Mucosa of rectum (tissue), 2 donors: ENCODE measurements at regions not wholly inside any gene's neighbourhood (a gene's known extent, or its start where the extent isn't known, plus 50 kb on each side); places are given as distances from the start of the nearest gene placed in this dataset.

Experiments
- H3K27ac ChIP-seq, 2 donors: one replicate each; pipeline ENCODE4 v1.7.0; 2013; ENCODE audit warnings: inconsistent platforms in 2 of 2, low read depth in 2 of 2, low read length in 2 of 2
- H3K27me3 ChIP-seq, 2 donors: one replicate each; pipeline ENCODE4 v1.7.0; 2013; ENCODE audit warnings: low read length in 2 of 2; ENCODE audit not compliant: control insufficient read depth in 2 of 2, insufficient read depth in 2 of 2
- H3K36me3 ChIP-seq, 2 donors: one replicate each; pipeline ENCODE4 v1.7.0; 2013; ENCODE audit warnings: low read length in 2 of 2; ENCODE audit not compliant: control insufficient read depth in 2 of 2, insufficient read depth in 2 of 2
- H3K4me1 ChIP-seq, 2 donors: one replicate each; pipeline ENCODE4 v1.7.0; 2013; ENCODE audit warnings: low read length in 2 of 2, mild to moderate bottlenecking in 1 of 2; ENCODE audit not compliant: control insufficient read depth in 2 of 2, insufficient read depth in 2 of 2
- H3K4me3 ChIP-seq, 2 donors: one replicate each; pipeline ENCODE4 v1.7.0; 2013; ENCODE audit warnings: low read length in 2 of 2
- H3K9ac ChIP-seq, 2 donors: one replicate each; pipeline ENCODE4 v1.7.0; 2013; ENCODE audit warnings: low read length in 2 of 2, low read depth in 1 of 2, mild to moderate bottlenecking in 1 of 2
- H3K9me3 ChIP-seq, 2 donors: one replicate each; pipeline ENCODE4 v1.7.0; 2013; ENCODE audit warnings: low read length in 2 of 2; ENCODE audit not compliant: control insufficient read depth in 2 of 2
- donor health status: healthy.
- donor health status: Normal muscosa, but diverticular disease.

DNA sequence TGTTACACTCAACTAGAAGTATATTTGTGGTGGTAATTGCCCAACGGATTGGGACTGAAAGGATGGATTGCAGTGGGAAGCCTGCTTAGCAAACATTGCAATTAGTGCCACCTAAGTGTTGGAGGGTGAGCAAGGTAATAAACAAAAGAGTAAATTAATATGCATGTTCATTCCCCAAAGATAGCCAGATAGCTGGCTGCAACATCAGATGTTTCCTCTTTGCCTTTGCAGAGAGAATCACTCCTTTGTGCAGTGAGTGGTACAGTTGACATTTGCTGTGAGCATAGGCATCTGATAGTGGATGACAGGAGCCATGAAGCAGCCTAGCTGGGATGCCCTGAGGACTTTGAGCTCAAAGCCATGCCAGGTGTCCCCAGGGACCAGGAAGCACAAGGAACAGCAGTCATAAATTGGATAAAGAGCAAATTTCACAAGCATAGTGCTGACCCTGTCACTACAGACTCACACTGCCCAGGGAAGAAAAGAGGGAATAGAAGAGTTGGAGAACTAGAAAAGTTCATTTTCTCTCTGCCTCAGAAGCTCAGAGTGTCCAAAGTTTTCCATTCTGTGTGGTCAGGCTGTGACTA lies 336.1 kb upstream of the SLC30A5 start:
- H3K4me1 ChIP-seq: no peaks in the 10 kb centered on the region
- no peak overlapping the region for H3K4me3 ChIP-seq
- no peak overlapping the region for H3K9ac ChIP-seq
- no peaks in the 10 kb centered on the region for H3K27me3 ChIP-seq
- H3K9me3 ChIP-seq: no peaks in the 10 kb centered on the region
- H3K36me3 ChIP-seq: no peaks in the 10 kb centered on the region
- H3K27ac ChIP-seq: no peak overlapping the region

DNA sequence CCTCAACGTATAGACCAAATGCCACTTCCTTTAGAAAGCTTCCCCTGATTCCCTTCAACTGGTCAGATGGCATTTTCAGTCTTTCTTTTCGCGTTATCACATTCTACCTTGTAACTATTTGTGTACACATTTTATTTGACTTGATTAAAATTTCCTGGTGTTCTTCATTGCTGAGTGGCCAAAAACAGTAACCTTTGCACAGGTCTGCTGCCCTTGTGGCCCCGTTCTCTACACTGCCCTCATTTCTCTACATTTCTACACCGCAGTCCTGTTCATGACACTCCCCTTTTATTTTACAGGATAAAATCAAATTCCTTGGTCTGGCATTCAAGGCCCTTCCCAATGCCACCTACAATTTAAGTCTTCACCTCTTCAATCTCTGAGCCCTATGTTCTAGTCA lies 334.2 kb upstream of the SLC30A5 start:
- Histone ChIP-seq H3K9ac (no peak overlapping the region), H3K4me1 (no peaks in the 10 kb centered on the region), H3K4me3 (no peak overlapping the region), H3K27ac (no peak overlapping the region), H3K27me3 (no peaks in the 10 kb centered on the region), H3K36me3 (no peaks in the 10 kb centered on the region), H3K9me3 (no peaks in the 10 kb centered on the region)

DNA sequence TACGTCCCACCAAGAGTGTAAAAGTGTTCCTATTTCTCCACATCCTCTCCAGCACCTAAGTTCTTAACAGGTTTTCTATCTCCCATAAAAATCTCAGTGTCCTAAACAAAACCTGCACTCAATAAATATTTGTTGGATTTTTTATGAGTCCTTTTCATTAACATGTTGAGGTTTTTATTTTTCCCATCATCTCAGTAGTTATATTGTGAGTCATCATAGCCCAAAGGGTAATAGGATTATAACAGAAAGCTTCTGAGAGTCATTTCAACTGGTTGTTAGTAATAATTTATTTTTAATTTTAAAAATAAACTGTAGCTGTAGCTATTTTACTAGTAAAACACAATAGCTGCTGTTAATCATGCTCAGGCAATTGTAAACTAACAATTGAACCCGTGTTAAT lies 331.6 kb upstream of the SLC30A5 start:
- Histone ChIP-seq H3K9me3 (no peaks in the 10 kb centered on the region), H3K27me3 (no peaks in the 10 kb centered on the region)

DNA sequence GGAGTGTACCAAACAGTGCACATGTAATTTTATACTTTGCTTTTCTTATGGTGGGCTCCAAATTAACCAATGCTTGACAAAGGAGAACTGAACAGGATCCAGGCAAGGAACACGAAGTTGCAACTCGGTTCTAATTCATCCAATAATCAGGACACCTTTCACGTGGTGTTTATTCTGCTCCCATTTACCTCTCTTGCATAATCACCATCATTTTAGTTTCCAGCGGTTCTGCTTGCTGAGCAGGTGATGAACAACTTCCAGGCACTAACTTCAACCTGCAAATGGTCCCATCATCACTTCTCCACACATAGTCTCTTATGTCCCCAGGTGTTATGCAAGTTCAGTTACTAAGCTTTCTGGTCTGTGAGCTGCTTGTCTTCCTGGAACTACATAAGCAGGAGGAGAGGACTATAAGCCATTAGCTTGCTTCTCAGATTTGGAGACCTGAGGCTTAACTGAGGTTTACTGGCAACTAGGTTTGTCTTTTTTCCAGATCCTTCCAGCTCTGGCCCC lies 326.8 kb upstream of the SLC30A5 start:
- Histone ChIP-seq H3K4me3 (no peak overlapping the region), H3K4me1 (no peaks in the 10 kb centered on the region), H3K27me3 (no peaks in the 10 kb centered on the region), H3K36me3 (no peaks in the 10 kb centered on the region), H3K9ac (no peak overlapping the region), H3K27ac (no peak overlapping the region), H3K9me3 (no peaks in the 10 kb centered on the region)

More for the DNA sequence above, 331.6 kb upstream of the SLC30A5 start:
- no peaks in the 10 kb centered on the region for H3K4me1 ChIP-seq
- H3K36me3 ChIP-seq: no peaks in the 10 kb centered on the region
- no peak overlapping the region for H3K9ac ChIP-seq
- no peak overlapping the region for H3K27ac ChIP-seq
- H3K4me3 ChIP-seq: no peak overlapping the region

DNA sequence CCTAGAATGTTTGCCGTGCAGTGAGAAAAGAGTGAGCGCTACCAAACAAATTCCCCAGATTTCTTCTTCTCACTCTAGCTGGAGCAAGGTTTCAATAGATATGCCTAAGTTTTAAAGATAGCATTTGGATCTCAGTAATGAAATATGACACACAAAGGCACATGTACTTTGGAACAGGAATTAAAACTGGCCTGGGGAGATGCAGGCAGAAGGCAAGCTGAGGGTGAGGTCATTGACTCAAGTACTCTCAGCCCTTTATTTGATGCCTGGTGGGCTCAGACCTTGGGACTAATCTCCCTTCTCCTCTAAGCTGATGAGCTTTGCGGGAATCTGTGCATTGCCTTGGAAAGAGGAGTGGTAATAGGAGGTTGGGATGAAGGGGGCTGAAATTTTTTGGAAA lies 323.3 kb upstream of the SLC30A5 start:
- H3K27ac ChIP-seq: no peak overlapping the region
- no peak overlapping the region for H3K4me3 ChIP-seq
- no peaks in the 10 kb centered on the region for H3K9me3 ChIP-seq
- H3K27me3 ChIP-seq: no peaks in the 10 kb centered on the region
- no peaks in the 10 kb centered on the region for H3K4me1 ChIP-seq
- H3K36me3 ChIP-seq: no peaks in the 10 kb centered on the region
- H3K9ac ChIP-seq: no peak overlapping the region

DNA sequence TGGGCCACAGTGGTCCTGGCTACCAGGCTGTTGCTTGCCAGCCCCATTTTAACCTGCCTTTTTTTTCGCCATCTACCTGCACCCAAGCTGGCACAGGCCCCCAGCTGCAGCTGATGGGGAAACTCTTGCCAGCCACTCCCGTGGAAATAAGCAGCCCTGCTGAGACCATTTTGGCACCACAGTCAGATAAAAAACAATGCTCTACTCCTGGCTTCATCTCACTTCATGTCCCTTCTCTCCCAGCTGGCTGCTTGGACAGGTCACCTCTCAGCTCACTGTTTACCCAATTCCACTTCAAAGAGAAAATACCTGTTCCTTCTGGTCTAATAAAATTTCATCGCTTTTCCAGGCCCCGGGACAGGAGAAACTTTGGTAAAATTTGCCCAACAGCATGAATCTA lies 322.6 kb upstream of the SLC30A5 start:
- H3K4me1 ChIP-seq: no peaks in the 10 kb centered on the region
- H3K27ac ChIP-seq: no peak overlapping the region
- no peaks in the 10 kb centered on the region for H3K9me3 ChIP-seq
- H3K9ac ChIP-seq: no peak overlapping the region
- no peaks in the 10 kb centered on the region for H3K36me3 ChIP-seq
- H3K27me3 ChIP-seq: no peaks in the 10 kb centered on the region
- H3K4me3 ChIP-seq: no peak overlapping the region

DNA sequence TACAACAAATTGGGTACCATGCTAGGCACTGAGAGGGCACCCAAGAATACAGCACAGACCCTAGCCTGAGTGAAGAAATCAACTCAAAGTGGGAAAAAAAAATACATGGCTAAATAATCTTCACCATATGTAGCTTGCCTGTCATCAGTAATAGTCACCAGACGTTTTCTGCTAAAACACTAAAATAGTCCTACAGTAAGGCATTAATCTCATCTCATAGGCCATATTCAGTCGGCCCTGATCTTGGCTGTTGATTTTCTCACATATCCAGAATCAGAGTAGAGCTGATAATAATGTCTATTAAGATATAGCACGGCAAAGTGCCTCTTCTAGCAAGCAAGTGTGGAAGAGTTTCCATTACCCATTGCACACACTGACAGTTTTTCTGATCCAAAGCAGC lies 322.1 kb upstream of the SLC30A5 start:
- no peaks in the 10 kb centered on the region for H3K9me3 ChIP-seq
- no peak overlapping the region for H3K9ac ChIP-seq
- H3K4me3 ChIP-seq: no peak overlapping the region
- H3K4me1 ChIP-seq: no peaks in the 10 kb centered on the region
- H3K27me3 ChIP-seq: no peaks in the 10 kb centered on the region
- no peak overlapping the region for H3K27ac ChIP-seq
- no peaks in the 10 kb centered on the region for H3K36me3 ChIP-seq

DNA sequence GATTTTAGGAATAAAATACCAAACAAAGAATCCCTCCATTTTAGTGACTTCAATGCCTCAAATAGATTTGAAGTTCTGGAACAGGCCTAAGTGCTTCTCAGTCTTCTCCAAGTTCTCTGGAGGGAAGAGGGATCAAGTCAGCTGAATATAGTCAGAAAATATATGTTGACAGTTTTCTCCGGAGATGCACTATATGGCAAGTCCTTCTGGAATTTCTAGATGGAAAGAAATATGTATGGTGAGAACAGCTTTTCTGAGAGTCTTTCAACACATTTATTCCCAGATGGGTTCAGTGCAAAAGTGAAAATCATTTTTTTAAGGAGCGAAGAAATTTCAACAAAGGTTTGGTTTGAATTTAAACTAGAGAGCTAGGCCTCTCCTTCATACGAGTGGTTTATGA lies 317.4 kb upstream of the SLC30A5 start:
- H3K9me3 ChIP-seq: no peaks in the 10 kb centered on the region
- no peak overlapping the region for H3K27ac ChIP-seq
- no peaks in the 10 kb centered on the region for H3K36me3 ChIP-seq
- H3K4me1 ChIP-seq: no peaks in the 10 kb centered on the region
- H3K27me3 ChIP-seq: no peaks in the 10 kb centered on the region
- no peak overlapping the region for H3K9ac ChIP-seq
- H3K4me3 ChIP-seq: no peak overlapping the region

DNA sequence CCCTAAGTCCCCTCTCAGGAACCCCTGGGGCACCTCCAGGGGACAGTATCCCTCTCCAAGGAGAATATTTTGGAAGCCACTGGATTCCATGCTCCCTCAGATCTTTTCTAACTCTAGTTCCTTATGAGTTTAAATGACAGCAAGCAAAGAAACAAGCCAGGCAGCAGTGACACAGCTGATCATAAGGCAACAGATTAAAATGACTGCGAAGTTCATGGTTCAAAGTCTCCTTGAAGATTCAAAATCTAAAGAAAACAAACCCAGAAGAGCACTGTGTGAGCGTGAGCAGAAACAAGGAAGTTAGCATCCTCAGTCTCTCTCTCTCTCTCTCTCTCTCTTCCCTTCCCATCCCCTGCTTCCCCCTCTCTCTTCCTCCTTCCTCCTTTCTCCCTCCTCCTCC lies 316.7 kb upstream of the SLC30A5 start:
- Histone ChIP-seq H3K4me3 (no peak overlapping the region), H3K27me3 (no peaks in the 10 kb centered on the region), H3K4me1 (no peaks in the 10 kb centered on the region), H3K27ac (no peak overlapping the region), H3K9me3 (no peaks in the 10 kb centered on the region), H3K36me3 (no peaks in the 10 kb centered on the region), H3K9ac (no peak overlapping the region)

DNA sequence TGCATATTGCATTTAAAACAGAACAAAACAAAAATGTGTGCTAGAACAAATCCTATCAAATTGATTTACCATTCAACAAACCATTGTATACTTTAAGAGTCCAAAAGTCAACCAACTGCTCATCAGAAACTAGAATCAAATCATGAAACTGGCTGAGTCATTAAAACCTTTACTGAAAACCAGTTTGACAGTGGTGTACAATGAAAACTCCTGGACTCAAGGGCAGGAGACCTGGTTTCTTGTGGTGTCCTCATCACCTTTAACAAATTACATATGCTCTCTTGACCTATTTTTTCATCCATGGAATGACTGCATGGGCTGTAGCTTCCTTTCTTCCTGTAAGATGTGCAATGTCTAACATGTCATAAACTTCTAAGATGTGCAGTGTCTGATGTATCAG lies 315.3 kb upstream of the SLC30A5 start:
- H3K9ac ChIP-seq: no peak overlapping the region
- no peak overlapping the region for H3K27ac ChIP-seq
- no peaks in the 10 kb centered on the region for H3K4me1 ChIP-seq
- H3K4me3 ChIP-seq: no peak overlapping the region
- no peaks in the 10 kb centered on the region for H3K27me3 ChIP-seq
- no peaks in the 10 kb centered on the region for H3K36me3 ChIP-seq
- no peaks in the 10 kb centered on the region for H3K9me3 ChIP-seq
